8988T (cell line): ENCODE measurements at regions not wholly inside any gene's neighbourhood (a gene's known extent, or its start where the extent isn't known, plus 50 kb on each side); places are given as distances from the start of the nearest gene placed in this dataset.

Experiments
- DNase-seq: peaks from one replicate; pipeline ENCODE4 v3.0.0; 2011

DNA sequence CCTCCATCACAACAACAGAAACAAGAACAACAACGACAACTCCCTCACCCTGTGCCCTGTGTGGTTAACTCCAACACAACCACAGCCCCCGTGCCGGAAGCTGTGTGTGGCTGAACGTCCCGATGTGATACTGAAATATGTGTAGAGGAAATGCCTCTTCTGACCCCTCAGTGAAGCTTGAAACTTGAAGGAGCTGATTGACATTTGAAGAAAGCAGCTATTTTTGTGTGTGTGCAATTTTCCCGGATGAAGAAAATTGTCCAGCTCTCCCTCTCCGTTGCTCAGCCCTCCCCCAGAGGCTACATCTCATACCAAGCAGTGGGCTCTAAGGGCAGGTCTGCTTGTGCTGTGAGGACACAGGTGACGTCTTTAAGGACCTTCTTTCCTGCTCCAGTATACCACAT, 173.8 kb downstream of the ICOS start:
- DNase-seq = no peak

DNA sequence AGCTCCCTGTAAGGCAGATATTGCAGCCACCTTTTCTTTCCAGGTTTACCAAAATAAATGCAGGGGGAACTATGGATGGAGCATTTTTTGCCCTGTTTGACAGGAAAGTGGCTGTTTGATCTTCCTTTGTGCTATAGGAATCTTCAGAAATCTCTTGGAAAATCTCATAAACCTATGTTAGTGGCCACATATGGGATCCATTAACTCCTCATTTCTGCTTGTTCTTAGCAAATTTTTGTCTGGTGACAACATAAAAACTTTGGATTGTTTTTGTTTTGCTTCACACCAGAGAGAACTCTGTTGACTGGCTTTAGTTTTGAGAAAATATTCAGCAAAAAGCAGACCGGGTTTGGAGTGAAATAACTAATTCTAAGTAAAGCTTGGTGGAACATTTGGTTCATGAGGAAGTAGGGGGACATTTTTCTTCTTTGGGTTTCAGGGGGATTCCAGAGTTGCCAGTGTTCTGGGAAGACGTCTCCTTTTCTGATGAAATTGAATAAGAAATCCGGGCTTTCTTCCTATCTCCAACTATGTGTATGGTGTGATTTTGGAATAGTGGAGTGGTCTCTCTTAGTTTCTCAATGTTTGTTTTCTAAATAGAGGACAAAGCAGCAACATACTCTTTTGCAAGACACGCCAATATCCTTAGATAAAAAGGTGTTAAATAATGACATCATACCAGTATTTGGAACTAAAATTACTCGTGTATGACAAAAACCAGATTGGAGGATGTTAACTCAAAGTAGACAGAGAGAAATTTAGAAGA, 174.4 kb downstream of the ICOS start:
- no peak for DNase-seq

DNA sequence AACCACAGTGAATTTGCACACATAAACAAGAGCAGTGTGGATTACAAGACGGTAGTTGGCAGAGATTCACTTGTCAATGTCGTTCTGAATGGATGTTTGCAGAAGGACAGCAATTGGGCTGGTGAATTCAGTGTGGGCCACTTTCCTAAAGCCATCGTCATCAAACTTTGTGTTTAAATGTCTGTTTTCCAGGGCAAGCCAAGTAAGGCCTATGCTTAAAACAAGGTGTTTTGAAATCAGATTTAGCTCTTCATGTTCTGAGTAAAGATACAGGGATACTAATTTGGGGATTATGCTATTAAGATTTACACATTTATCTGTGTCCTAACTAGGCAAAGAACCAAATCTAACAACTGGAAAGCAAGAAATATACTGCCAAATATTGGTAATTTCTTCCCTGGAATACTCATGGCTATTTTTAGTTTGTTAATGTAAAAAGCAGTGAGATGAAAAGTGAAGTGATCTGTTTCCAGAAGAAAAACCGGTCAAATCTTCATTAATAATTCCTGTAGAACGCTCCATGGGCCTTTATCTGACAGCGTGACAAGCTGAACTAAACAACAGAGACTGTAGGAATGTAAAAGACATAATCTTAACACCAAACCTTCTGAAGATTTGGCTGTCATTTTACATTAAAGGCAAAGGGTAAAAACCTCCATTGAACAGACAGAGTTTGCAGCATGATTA, 175.7 kb downstream of the ICOS start:
- DNase-seq = no peak

DNA sequence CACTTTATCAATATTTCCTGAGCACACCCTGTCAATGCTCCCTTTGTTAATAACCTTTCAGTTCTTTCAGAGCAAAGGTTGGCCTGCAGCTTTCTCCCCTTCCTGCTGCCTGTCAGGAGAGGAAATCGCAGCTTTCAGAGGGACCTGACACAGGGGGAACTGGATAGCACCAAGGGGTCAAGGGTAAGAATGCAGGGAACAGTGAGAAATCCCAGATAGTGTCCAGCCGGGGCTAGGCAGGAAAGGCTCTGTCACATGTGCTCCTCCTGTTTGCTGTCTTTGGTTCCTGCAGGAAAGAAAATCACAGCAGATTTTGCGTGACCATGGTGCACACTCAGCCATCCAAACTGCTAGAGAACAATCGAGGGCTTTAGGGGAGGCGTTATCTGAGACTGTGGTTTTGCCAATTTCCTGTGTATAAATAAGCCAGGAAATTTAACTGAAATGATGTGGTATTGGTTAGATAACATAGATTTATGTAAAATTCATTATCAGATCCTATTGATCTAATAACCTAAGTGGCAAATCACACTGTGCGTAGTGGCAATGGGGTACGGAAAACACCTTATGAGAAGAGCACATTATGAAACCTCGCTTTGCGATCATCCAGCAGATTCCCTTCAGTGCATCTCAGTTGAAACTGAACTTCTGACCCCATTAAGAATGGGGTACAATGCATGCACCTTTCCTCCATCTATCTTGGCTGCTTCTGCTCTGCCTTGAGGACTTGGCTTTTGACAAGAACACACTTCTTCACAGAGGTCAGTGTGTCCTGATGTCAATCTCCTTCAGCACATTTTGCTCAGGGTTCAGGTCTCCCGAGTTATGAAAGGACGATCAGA, 178.0 kb downstream of the ICOS start:
- DNase-seq = no peak

DNA sequence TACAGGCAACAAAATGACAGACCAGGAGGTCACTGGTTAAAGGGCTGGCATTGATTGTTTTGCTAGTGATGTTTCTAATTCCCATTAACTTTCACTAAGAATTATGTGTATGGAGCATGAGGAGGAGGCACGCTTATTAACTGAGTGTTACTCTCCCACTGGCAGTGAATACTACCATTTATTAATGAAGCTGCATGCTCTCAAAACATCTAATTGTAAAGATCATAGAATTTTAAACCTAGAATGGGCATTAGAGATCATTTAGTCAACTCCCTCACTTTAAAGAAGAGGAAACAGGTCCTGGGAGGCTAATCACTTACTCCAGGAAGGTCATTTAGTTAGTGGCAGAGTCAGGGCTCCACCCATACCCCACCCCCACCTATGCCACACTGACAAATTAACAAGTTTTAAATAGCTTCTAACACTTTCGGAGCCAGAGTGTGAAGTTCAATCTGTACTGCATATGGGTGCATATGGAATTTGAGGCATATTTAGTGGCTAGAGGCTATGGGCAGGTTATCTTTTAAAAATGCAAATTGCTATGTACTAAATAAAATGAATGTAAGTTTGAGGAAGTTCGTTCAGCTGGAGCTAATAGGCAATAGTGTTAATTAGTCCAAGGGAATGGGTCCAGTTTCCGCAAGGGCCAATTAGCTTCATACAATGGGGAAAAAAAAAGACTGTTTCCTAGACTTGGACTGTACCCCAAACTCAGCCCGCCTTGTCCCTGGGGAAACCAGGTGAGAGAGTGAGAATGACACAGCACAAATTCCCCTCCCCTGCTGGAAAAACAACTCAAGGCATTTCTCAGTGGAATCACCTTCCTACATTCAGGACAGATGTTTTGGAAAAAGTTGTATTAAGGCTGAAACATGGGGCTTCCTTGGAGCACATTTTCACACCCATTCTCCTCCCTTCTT, 178.8 kb downstream of the ICOS start:
- DNase-seq = no peak

DNA sequence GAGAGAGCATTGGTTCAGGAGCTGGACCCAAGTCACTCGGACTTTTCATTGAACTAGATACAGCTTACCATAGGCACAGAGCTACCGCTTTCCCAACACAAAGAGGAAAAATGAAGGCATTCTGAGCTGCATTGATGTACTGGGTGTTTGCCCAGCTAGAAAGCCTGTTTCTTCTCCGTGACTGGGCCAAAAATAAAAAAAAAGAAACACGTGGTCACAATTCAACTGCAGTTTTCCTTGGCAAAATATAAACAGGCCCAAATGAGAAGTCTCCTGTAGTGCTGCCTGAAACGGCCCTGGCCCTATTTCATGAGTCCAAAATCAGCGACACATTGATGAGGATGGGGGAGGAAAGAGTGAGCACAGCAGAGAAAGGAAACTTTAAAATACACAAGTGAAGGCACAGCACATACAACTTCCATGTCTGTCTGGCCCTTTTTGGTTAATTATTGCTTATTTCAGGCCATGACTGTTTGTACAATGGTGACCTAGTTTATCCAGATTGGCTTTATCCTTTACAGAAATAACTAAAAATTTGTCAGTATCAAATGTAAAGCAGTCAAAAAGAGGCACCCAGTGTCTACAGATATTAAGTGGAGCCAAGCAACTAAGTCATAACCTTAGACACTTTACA, 179.7 kb downstream of the ICOS start:
- no peak for DNase-seq

DNA sequence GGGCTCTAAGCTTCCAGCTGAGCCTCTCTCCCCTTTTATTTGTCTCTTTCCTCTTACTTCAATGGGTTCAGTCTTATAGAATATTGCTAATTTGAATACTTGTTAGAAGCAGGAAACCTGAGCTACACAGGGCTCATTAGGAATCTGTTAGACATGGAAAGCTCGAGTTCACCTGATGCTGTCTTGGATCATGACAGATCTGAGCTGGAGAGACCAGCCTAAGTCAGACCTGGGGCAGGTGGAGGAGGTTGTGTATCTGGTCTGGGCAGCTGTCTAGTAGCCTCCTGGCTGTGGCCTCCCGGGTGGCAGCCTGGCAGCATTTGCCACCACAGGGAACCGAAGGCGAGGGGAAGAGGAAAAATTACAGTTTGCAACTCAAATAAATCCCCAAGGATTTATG, 185.9 kb downstream of the ICOS start:
- DNase-seq = no peak

DNA sequence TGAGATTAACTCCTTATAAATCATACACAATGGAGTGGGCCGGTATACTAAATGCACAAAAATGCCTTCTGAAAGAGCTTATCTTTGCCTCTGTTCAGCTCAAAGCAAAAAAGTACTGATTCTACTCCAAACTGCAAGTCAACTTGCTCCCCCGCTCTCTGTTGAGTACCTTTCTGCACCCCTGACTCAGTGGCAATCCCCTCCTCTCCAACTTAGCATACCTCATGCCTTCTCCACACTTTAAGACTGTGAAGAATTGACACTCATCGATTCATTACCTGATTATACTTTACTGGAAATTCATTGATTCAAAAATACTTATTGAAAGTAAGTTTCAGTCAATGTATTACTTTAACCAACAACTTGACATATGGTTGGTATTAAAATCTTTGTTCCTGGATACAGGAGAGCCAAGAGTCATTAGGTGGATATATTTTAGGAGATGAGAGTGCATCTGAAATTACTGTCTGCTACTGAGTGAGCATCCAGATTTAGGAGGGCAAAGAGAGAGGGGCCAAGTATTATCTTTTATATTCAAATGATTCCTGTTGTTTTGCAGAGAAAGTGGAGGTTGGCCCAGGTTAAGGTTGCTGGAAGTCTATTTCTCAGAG, 187.7 kb downstream of the ICOS start:
- DNase-seq = no peak

DNA sequence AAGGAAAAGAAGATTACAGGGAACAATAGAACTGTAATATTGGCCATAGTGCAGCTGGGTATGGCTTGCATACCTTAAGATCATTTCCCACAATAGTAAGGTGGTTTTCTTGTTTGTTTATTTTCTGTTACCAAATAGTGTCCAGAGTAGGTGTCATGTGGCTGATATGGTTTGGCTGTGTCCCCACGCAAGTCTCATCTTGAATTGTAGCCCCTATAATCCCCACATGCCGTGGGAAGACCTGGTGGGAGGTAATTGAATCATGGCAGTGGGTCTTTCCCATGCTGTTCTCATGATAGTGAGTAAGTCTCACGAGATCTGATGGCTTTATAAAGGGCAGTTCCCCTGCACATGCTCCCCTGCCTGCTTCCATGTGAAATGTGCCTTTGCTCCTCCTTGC, 190.1 kb downstream of the ICOS start:
- DNase-seq = no peak

DNA sequence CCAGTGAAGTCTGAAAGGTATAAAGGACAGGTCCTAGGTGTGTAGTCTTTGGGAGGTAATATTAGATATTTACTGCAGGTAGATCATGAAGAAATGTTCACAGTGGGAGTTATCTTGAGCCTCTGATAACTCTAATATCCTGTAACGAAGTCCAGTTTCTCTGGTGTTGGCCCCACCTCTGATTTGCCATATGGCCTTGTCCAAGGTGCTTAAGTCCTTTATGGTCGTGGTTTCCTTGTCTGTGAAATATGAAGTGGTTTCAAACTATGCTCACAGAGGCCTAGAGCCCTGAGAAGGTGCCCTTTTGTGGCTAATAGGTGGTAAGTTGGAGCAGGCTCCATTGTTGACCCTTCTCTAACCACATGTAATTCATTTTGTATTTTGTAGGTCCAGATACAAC, 190.7 kb downstream of the ICOS start:
- DNase-seq = no peak

DNA sequence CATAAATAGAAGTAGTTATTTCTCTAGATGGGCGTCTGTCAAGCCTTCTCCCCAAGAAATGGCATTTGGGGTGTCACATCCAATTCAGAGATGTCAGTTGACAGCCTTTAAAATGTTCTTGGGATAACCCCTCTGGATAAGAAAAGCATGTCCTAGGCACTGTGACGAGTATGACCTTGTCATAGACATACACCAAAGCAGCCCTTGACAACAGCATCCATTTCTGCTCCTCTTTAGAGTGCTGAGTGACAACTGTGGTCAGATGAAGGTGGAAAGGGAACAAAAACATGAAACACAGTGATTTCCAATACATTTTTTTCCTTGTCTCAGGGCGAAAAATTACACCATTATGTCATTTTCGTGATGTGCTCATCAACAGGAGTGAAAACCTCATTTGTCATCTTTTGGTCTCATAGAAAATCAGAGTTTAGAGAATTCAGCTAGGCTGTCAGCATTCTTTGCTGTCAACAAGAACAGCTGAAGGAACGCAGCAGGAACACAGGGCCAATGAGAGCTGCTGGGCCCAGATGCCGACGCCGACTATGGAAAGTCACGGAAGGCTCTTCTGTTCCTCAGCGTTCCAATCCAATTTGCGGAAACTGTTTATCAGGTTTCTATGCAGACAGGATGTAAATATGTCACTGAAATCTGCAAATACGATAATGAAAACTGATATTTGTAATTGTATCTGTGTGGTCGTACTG, 193.2 kb downstream of the ICOS start:
- no peak for DNase-seq

DNA sequence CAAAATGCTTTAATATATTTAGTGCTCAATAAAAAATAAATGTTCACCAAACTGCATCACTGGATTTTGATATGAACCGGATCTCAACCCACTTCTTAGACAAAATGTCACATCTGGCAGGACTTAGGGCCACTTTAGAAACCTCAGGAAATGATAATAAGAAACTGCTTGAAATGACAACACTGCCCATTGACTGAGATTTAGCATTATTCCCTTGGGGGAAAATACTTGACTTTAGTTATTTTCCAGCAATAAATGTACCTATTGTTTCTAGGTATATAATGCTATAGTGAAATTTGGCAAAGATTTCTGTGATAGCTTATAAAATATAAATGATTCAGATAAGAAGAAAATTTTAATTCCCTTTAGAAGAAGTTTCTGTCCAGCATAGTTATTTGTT, 195.1 kb downstream of the ICOS start:
- DNase-seq = no peak

DNA sequence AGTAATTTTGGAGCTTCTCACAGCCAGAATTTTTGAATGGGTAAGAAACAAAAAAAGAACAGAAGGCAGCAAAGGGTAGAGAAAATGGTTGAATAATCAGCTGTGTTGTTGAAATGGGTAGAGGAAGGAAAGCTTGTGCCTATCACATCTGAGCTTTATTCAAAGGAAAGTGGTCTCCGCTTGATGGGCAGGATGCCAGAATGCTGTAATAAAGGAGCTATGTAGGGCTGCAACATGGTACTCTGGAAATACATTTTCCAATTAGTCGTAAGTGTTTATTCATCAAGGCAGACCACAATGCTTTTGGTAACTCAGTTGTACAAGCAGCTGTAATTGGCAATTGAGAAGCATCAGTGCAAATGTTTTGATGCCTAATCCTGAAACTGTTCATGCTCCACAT, 196.9 kb downstream of the ICOS start:
- DNase-seq = no peak

DNA sequence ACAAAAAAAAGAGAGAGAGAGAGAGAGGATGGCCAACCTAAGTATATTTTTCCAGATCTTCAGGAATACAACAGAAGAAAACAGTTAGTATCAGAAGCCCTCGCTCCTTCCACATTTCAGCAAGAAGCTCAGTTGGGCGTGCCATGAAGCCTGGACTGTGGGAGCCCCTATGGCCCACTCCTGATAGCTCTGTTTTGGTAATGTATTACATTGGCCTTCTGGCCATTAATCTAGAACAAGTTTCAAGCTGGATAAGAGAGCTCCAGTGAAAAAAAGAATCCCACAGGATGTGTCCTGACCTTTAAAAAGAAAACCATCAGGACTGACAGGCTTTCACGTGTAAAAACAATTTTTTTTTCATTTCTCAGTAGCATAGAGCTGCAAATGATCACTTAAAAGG, 197.9 kb downstream of the ICOS start:
- no peak for DNase-seq

DNA sequence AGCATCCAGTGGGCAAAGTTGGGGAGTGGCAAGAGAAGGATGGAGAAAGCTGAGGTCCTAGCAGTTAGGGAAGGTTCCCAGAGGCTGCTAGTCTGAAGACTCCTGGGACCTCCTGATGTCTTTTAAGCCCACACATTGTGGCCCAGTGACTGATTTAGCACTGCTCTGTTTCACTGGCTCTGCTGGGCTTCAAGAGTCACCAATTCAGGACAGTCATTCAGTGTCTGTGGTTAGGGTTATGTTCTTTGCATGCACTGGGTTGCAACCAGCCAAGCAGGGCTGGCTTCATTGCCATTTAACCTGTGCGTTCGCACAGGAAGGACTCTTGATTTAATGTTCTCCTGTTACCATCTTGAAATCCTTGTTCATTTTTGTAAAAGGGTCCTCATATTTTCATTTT, 199.2 kb downstream of the ICOS start:
- no peak for DNase-seq

DNA sequence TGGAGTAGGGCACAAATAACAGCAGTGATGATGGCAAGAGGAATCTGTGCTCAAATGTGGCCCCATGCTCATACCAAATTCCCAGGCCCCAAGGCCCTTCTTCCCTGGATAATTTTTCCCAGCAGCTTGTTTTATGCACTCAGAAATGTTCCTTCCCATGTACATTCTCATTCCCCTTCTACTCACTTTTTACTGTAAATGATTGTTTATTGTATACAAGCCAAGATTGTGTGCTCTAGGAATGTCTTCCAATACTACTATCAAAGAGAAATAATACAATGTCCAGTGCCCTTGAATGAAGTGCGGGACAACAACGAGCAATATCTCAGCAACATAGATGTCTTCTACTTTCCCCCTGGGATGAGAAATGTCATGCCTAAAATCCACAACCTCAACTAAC, 201.6 kb downstream of the ICOS start:
- DNase-seq = no peak

DNA sequence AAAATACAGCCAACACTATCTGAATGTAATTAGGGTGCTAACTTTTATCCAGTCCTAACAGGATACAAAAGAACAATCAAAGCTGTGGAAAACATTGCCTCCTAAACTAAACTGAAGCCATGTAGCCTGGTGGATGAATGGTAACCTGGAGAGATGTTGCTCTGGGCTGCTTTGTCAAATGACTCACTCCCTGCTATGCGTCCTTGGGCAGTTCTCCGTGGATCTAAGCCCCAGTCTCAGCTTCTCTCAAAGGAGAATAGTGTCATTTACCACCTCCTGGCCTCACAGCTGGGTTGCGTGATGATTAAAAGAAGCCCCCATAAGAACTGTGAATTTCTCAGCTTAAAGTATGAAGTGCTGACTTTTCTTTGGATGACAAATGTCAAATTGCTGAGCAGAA, 203.7 kb downstream of the ICOS start:
- no peak for DNase-seq

DNA sequence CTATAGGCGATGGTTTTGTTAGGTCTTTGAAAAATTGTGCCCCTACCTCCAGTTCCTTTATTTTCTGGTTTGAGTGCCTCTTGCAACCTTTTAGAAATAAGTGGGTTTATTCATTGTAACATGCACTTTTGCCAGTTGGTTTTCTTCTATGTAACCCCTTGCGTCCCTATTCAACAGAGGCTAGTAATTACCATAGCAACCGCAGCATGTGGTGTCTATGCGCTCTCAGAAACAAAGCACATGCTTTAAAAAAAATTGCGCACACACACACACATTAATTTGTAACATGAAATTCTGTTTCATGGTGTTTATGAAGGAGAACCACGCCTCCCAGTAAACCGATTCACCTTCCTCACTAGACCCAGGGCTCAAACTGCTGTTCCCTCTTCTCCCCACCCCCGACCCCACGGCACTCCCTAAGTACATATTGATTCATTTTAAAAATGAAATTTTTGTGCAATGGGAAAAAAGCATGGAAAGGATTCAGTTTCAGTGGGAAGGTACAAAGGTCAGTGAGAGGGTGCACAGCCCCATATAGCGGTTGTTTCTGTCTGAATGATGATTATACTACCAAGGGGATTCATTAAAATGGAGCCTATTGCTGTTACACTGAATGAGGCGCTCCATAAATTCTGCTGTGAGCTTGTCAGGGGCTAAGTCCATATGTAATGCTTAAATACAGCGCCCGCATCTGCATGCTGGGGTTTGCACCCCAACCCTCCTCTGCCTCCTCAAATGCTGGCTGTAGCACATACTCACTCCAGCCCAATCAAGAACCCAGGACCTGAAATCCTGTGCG, 206.9 kb downstream of the ICOS start:
- no peak for DNase-seq

DNA sequence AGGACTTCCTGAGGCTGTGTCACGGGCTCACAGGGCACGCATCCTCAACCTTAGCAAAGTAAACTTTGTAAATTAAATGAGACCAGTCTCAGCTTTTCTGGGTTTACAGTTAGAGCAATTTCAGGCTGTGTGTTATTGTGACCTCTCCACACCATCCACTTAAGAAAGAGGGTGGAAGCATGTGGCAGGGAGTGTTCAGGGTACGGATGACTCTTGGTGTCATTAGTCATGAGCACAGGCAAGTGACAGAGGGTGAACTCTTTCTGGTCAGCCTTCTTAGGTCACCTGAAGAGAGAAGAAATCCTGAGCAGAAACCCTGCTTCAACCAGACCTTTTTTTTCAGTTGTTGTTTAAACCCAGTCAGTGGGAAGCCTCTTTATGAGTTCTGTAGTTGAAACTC, 207.9 kb downstream of the ICOS start:
- DNase-seq = no peak

DNA sequence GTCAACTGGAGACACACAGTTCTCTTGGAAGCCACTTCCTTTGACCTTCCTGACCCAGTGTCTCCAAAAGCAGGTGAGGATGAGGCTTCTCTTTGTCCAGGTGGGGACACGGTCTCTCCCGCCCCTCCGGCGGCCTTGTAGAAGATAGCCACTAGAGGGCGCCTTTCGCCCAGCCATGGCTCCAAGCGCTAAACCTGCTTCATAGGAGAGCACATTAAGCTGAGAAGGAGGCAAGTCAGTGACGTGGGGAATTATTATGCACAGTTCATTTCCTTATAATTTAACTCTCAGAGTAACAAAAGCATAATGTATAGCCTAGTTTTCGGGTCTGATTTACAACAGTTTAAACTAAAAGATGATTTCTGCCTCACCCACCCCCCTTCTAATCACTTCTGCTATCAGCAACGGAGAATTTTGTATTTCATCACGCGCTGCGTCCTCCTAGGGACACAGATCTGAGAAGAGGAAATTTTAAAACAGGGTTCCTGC, 208.7 kb downstream of the ICOS start:
- peak; percentile 18 for DNase-seq
